ENCODE measurements at regions not wholly inside any gene's neighbourhood (a gene's known extent, or its start where the extent isn't known, plus 50 kb on each side); places are given as distances from the start of the nearest gene placed in this dataset.

DNA sequence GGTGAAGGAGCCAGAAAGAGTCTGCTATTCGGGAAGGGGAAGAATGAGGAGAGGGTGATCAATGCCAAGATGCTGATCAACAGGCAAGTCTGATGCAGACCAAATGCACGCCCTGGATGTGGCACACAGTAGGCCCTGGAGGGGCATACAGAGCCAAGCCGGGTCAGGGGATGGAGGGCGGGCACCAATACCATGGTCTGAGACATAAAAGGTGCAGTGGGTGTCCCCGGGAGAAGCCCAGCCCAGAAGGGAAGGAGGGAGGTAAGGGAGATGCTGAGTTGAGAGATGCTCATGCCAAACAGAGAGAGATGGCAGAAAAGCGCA, 66.6 kb upstream of the ID2 start:
- TF ChIP-seq, protein P1, sequence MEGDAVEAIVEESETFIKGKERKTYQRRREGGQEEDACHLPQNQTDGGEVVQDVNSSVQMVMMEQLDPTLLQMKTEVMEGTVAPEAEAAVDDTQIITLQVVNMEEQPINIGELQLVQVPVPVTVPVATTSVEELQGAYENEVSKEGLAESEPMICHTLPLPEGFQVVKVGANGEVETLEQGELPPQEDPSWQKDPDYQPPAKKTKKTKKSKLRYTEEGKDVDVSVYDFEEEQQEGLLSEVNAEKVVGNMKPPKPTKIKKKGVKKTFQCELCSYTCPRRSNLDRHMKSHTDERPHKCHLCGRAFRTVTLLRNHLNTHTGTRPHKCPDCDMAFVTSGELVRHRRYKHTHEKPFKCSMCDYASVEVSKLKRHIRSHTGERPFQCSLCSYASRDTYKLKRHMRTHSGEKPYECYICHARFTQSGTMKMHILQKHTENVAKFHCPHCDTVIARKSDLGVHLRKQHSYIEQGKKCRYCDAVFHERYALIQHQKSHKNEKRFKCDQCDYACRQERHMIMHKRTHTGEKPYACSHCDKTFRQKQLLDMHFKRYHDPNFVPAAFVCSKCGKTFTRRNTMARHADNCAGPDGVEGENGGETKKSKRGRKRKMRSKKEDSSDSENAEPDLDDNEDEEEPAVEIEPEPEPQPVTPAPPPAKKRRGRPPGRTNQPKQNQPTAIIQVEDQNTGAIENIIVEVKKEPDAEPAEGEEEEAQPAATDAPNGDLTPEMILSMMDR (IDR thresholded peaks at IDR 0.05; ENCODE audit: insufficient read depth, low read length, missing control alignments) = no peak
- POLR2A ChIA-PET = no interaction called here
- DNase-seq (ENCODE audit: low read depth, low spot score) = no peak
- H3K4me3 ChIP-seq (ENCODE audit: low read depth, low read length) = no peak overlapping the region
- CTCF ChIA-PET = no interaction called here

DNA sequence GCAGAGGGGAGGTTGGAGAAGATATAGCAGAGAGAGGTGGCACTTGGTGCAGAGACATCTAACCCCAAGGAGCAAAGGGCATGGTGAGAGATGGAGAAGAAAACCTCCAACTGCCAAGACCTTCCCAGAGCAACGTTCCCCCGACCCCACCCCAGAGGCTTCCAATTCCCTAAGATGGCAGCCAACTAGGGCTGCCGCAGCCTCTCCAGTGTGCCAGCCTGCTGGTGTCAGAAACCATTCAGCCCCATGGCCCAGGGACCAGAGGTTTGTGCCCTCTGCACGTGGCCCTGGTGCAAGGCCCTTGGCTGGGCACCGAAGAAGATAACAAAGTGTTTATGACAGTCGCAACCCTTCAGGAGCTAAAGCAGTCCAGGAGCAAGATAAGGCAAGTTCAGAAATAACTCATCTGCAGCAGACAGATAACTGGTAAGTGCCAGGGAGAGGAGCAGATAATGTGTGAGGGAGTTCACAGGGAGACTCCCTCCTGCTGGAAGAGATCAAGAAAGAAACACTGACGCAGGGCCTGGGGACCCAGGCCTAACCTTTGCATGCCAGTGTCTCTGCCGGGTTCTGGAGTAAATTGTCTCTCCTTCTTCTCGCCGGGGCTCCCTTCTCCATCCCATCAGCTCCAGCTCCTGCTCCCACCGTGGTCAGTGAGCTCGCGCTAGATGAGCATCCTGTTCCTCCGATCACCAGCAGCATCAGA, 66.1 kb upstream of the ID2 start:
- DNase-seq (ENCODE audit: low read depth, low spot score) = no peak
- TF ChIP-seq, protein P1 (IDR thresholded peaks at IDR 0.05; ENCODE audit: insufficient read depth, low read length, missing control alignments) = no peak
- ChIA-PET POLR2A (no interaction called here), CTCF (no interaction called here)
- H3K4me3 ChIP-seq (ENCODE audit: low read depth, low read length) = no peak overlapping the region

DNA sequence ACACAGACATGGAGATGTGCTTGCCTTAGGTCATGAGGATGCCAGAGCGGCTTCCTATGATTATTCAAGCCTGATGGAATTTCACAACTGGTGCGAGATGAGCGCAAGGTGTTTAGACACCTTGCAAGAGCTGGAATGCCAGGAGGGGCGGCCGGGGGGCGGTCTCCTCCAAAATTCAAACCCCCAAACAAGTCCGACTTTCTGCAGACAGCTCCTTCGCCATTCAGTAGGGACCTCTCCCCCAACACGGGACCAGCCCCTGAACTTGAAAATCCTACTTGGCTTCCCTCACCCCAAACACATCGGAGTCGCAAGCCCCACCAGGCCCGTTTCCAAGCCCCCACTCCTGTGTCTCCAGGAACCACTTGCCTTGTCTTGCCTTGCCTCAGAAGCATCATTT, 64.8 kb upstream of the ID2 start:
- CTCF ChIA-PET = no interaction called here
- TF ChIP-seq, protein P1 (IDR thresholded peaks at IDR 0.05; ENCODE audit: insufficient read depth, low read length, missing control alignments) = no peak
- POLR2A ChIA-PET = no interaction called here
- no peak overlapping the region for H3K4me3 ChIP-seq (ENCODE audit: low read depth, low read length)
- no peak for DNase-seq (ENCODE audit: low read depth, low spot score)

DNA sequence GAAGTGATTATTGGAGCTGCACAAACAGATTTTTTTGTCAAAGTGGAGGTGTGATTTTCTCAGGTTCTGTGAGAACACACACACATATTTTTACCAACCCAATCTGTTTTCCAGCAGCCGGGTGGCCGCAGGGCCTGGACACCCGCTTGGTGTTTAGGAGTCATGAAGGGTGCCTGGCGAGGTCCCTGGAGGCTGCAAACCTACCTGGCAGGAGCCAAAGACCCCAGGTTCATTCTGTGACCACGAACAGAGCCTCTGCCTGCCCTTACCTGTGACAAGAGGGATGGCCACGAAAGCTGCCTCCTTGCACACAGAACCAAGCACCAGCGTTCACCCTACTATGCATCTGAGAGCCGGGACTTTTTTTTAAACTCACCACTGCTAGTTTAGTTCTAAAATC, 64.3 kb upstream of the ID2 start:
- TF ChIP-seq, protein P1 (IDR thresholded peaks at IDR 0.05; ENCODE audit: insufficient read depth, low read length, missing control alignments) = no peak
- POLR2A ChIA-PET = no interaction called here

DNA sequence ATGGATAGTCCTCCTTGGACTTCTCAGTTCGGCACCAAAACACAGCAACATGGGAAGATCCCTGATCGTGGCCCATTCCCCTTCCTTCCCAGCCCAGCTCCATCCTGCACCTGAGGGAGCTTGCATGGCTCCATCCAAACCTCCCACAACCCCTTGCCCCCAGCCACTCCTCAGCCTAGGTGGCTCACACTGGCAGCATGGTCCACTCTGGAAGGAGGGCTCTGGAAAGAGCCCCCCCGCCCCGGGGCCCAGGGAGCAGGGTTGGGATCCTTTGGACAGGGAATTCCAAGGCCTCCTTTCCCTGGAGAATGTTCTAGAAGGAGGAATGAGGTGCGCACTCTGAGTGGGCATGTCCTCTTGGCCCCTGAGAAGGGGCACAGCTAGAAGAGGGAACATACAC, 62.8 kb upstream of the ID2 start:
- H3K4me3 ChIP-seq (ENCODE audit: low read depth, low read length) = no peak overlapping the region
- no peak for DNase-seq (ENCODE audit: low read depth, low spot score)
- CTCF ChIA-PET = no interaction called here
- TF ChIP-seq, protein P1 (IDR thresholded peaks at IDR 0.05; ENCODE audit: insufficient read depth, low read length, missing control alignments) = no peak
- POLR2A ChIA-PET = no interaction called here

More for the DNA sequence above, 64.3 kb upstream of the ID2 start:
- CTCF ChIA-PET = no interaction called here
- H3K4me3 ChIP-seq (ENCODE audit: low read depth, low read length) = no peak overlapping the region
- no peak for DNase-seq (ENCODE audit: low read depth, low spot score)

DNA sequence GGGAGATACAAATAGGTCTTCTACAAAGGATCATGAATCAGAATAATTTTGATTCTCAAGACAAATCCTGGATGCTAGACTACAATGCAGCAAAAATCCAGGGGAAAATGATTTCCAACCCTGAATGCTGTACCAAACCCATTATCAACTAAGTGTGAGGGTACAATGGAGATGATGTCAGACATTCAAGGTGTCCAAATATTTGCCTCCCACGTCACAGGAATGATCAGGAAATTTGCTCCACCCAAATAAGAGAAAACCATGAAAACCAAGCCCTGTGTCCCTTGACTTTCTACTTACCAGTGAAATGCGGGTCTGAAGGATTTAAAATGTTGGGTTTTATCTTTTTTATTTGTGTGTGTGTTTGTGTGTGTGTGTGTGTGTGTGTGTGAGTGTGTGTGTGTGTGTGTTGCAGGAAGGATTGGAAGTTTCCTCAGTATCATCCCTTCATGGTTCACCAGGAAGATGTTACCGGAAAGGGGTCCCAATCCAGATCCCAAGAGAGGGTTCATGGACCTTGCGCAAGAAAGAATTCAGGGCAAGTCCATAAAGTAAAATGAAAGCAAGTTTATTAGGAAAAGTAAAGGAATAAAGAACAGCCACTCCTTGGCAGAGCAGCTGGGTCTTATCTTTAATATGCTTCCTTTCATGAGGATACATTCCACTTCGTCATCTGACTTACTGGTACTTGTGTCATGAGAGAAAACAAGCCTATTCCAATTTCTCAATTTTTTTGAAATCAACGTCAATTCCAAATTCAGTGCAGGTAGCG, 61.1 kb upstream of the ID2 start:
- TF ChIP-seq, protein P1 (IDR thresholded peaks at IDR 0.05; ENCODE audit: insufficient read depth, low read length, missing control alignments) = no peak
- H3K4me3 ChIP-seq (ENCODE audit: low read depth, low read length) = no peak overlapping the region
- DNase-seq (ENCODE audit: low read depth, low spot score) = no peak
- CTCF ChIA-PET = no interaction called here
- POLR2A ChIA-PET = no interaction called here
